ENCODE measurements at regions not wholly inside any gene's neighbourhood (a gene's known extent, or its start where the extent isn't known, plus 50 kb on each side); places are given as distances from the start of the nearest gene placed in this dataset.

GRCh38 chr6:82780334-82780733 lies 285.3 kb downstream of the UBE3D start:
- TF ChIP-seq POLR2A (IDR thresholded peaks at IDR 0.05; ENCODE audit: low read depth) (no peak), CTCF (IDR thresholded peaks at IDR 0.05) (no peak), POLR2AphosphoS5 (IDR thresholded peaks at IDR 0.05) (no peak), EP300 (IDR thresholded peaks at IDR 0.05) (no peak)

Measured in esophagus muscularis mucosa (tissue), 4 donors.